OCI-LY1 (cell line): ENCODE measurements at regions not wholly inside any gene's neighbourhood (a gene's known extent, or its start where the extent isn't known, plus 50 kb on each side); places are given as distances from the start of the nearest gene placed in this dataset.

ENCODE experiments used
- H2AFZ ChIP-seq: fragments of 200-600 bp; sonication (generic), shearing (Covaris generic); 2 replicates; pipeline ENCODE4 v1.6.0; 2014; ENCODE audit warnings: antibody characterized with exemption, mild to moderate bottlenecking, low read length
- H3F3A ChIP-seq: fragments of 200-600 bp; sonication (generic), shearing (Covaris generic); 2 replicates; pipeline ENCODE4 v1.6.0; 2014; ENCODE audit warnings: mild to moderate bottlenecking, antibody characterized with exemption, low read length, moderate library complexity; ENCODE audit not compliant: insufficient read depth
- H3K27ac ChIP-seq: fragments of 200-600 bp; sonication (generic); 2 replicates; pipeline ENCODE4 v1.5.1; 2014; ENCODE audit warnings: low read length, mixed run types, mild to moderate bottlenecking, low read depth; ENCODE audit not compliant: poor library complexity, severe bottlenecking
- H3K27me3 ChIP-seq: fragments of 200-600 bp; sonication (generic); 2 replicates; pipeline ENCODE4 v1.6.0; 2014; ENCODE audit warnings: antibody characterized with exemption, mild to moderate bottlenecking, low read length, moderate library complexity; ENCODE audit not compliant: insufficient read depth
- H3K36me3 ChIP-seq: fragments of 200-600 bp; sonication (generic); 2 replicates; pipeline ENCODE4 v1.6.1; 2014; ENCODE audit warnings: mild to moderate bottlenecking, antibody characterized with exemption, low read length, moderate library complexity, mixed read lengths; ENCODE audit not compliant: insufficient read depth
- H3K4me1 ChIP-seq: fragments of 200-600 bp; sonication (generic); 2 replicates; pipeline ENCODE4 v1.5.1; 2014; ENCODE audit warnings: mild to moderate bottlenecking, low read length, moderate library complexity; ENCODE audit not compliant: insufficient read depth, severe bottlenecking
- H3K4me2 ChIP-seq: fragments of 200-600 bp; sonication (generic), shearing (Covaris generic); 2 replicates; pipeline ENCODE4 v1.6.1; 2014; ENCODE audit warnings: low read length
- H3K4me3 ChIP-seq: fragments of 200-600 bp; sonication (generic); 2 replicates; pipeline ENCODE4 v1.5.1; 2014; ENCODE audit warnings: low read length, low read depth, mild to moderate bottlenecking, mixed read lengths; ENCODE audit not compliant: poor library complexity, severe bottlenecking
- H3K79me2 ChIP-seq: fragments of 200-600 bp; shearing (Covaris generic); 2 replicates; pipeline ENCODE4 v1.6.1; 2016; ENCODE audit warnings: mixed run types, low read length, mixed read lengths; ENCODE audit not compliant: insufficient read depth
- H3K9ac ChIP-seq: fragments of 200-600 bp; sonication (generic), shearing (Covaris generic); 2 replicates; pipeline ENCODE4 v1.6.1; 2014; ENCODE audit warnings: mild to moderate bottlenecking, low read length, mixed read lengths
- H3K9me2 ChIP-seq: fragments of 200-600 bp; sonication (generic), shearing (Covaris generic); 2 replicates; pipeline ENCODE4 v1.6.1; 2014; ENCODE audit warnings: low read depth, mild to moderate bottlenecking, low read length, mixed read lengths
- H3K9me3 ChIP-seq: fragments of 200-600 bp; shearing (Covaris generic); 2 replicates; pipeline ENCODE4 v1.6.1; 2014; ENCODE audit warnings: low read length, mixed read lengths
- H4K20me1 ChIP-seq: fragments of 200-600 bp; sonication (generic), shearing (Covaris generic); 2 replicates; pipeline ENCODE4 v1.6.0; 2016; ENCODE audit warnings: mild to moderate bottlenecking, low read length; ENCODE audit not compliant: insufficient read depth
- EZH2 ChIP-seq: fragments of 200-600 bp; sonication (generic), shearing (Covaris generic); IDR thresholded peaks from 2 replicates; pipeline ENCODE4 v1.8.0; 2017; ENCODE audit warnings: borderline replicate concordance, mixed run types, mild to moderate bottlenecking, antibody characterized with exemption, low read length, moderate library complexity, mixed read lengths
- TF ChIP-seq, protein P1 (sequence below): fragments of 200-600 bp; sonication (generic), shearing (Covaris generic); IDR thresholded peaks from 2 replicates; pipeline ENCODE4 v1.5.1; 2017; ENCODE audit warnings: mild to moderate bottlenecking, antibody characterized with exemption, low read length, moderate library complexity, mixed read lengths

DNA sequence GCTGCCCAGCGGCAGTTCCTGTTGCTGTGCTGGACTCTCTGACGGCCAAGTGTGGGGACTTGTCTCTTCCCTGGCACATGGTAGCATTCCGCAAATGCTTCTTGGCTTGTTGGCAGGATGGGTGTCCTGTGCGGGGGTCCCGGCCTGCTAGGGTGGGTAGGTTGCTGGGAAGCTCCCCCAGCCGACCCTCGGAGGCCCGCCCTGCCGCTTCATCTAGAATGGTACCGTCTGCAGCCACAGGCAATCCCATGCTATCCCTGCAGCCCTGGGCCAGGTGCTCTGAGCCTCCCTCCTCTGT, 78.3 kb upstream of the LHX1 start:
- Histone ChIP-seq H3K27me3 (no peaks in the 10 kb centered on the region; the same call in 1 of the 2 replicates), H3F3A (no peaks in the 10 kb centered on the region), H4K20me1 (no peaks in the 10 kb centered on the region), H3K9me2 (no peaks in the 10 kb centered on the region), H3K4me3 (no peak overlapping the region), H2AFZ (no peak overlapping the region), H3K9ac (no peak overlapping the region), H3K4me1 (no peaks in the 10 kb centered on the region), H3K79me2 (no peaks in the 10 kb centered on the region), H3K9me3 (no peaks in the 10 kb centered on the region), H3K27ac (no peak overlapping the region), H3K4me2 (no peak overlapping the region), H3K36me3 (no peaks in the 10 kb centered on the region)
- TF ChIP-seq, protein P1, sequence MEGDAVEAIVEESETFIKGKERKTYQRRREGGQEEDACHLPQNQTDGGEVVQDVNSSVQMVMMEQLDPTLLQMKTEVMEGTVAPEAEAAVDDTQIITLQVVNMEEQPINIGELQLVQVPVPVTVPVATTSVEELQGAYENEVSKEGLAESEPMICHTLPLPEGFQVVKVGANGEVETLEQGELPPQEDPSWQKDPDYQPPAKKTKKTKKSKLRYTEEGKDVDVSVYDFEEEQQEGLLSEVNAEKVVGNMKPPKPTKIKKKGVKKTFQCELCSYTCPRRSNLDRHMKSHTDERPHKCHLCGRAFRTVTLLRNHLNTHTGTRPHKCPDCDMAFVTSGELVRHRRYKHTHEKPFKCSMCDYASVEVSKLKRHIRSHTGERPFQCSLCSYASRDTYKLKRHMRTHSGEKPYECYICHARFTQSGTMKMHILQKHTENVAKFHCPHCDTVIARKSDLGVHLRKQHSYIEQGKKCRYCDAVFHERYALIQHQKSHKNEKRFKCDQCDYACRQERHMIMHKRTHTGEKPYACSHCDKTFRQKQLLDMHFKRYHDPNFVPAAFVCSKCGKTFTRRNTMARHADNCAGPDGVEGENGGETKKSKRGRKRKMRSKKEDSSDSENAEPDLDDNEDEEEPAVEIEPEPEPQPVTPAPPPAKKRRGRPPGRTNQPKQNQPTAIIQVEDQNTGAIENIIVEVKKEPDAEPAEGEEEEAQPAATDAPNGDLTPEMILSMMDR = no peak
- TF ChIP-seq EZH2 = no peak

DNA sequence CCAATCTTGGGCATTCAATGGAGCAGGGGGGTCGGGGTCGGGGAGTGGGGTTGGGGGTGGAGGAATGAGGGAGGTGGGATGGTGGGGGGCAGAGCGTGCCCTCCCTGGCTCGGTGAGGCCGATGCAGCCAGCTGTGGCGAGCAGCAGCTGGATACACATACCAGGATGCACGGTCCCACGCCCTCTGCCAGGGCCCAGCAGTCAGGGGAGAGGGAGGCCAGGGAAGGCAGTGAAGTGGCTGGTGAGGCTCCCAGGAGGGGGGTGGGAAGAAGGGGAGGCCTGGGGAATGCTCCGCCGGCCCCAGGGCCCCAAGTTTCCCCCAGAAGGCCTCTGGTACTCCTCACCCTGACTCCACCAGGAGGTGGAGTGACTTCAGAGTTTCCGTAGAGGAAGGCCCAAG, 77.6 kb upstream of the LHX1 start:
- Histone ChIP-seq H3K27me3 (no peaks in the 10 kb centered on the region; the same call in 1 of the 2 replicates), H3K4me3 (no peak overlapping the region), H3K36me3 (no peaks in the 10 kb centered on the region), H3K9me3 (no peaks in the 10 kb centered on the region), H3K9me2 (no peaks in the 10 kb centered on the region), H4K20me1 (no peaks in the 10 kb centered on the region), H3K9ac (no peak overlapping the region), H3F3A (no peaks in the 10 kb centered on the region), H3K4me2 (no peak overlapping the region), H3K79me2 (no peaks in the 10 kb centered on the region), H3K27ac (no peak overlapping the region), H3K4me1 (no peaks in the 10 kb centered on the region), H2AFZ (no peak overlapping the region)
- TF ChIP-seq, protein P1 = no peak
- no peak for TF ChIP-seq EZH2

DNA sequence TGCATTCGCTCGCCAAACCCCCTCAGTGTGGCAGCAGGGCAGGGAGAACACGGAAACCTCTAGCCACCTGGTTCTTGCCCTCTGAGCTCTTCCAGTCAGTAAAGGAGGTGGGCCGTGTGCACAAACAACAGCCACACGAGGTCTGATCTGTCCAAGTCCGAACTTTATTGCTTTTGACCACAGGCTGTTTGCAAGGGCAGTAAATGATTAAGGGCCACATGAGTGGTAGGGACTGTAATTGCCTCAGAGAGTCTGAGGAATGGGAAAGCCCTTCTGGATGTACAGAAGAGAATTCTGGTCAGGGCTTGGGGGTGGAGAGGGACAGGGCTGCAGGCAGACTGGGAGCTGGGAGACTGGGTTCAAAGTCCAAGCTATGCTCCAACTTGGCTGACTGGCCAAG, 75.7 kb upstream of the LHX1 start:
- Histone ChIP-seq H4K20me1 (no peaks in the 10 kb centered on the region), H3K36me3 (no peaks in the 10 kb centered on the region), H3K27me3 (no peaks in the 10 kb centered on the region; the same call in 1 of the 2 replicates), H3K9me2 (no peaks in the 10 kb centered on the region), H2AFZ (no peak overlapping the region), H3F3A (no peaks in the 10 kb centered on the region), H3K4me2 (no peak overlapping the region), H3K9ac (no peak overlapping the region), H3K27ac (no peak overlapping the region), H3K9me3 (no peaks in the 10 kb centered on the region), H3K79me2 (no peaks in the 10 kb centered on the region), H3K4me3 (no peak overlapping the region), H3K4me1 (no peaks in the 10 kb centered on the region)
- no peak for TF ChIP-seq EZH2
- TF ChIP-seq, protein P1 = no peak
